Transverse colon (tissue), 4 donors: ENCODE measurements at regions not wholly inside any gene's neighbourhood (a gene's known extent, or its start where the extent isn't known, plus 50 kb on each side); places are given as distances from the start of the nearest gene placed in this dataset.
A peak's percentile ranks its signal among the peaks of the same experiment; 100 is the strongest.

Experiments
- DNase-seq: peaks from one replicate; pipeline ENCODE4 v3.0.0-alpha.2; 2019
- H3K27ac ChIP-seq, 4 donors: fragments of 200-600 bp; sonication (generic); 2 replicates each; pipeline ENCODE4 v1.5.1; 2016 to 2018; ENCODE audit warnings: inconsistent platforms in 4 of 4
- H3K27me3 ChIP-seq: fragments of 200-600 bp; sonication (generic); 2 replicates; pipeline ENCODE4 v1.5.1; 2017; ENCODE audit warnings: inconsistent platforms
- H3K36me3 ChIP-seq, 4 donors: fragments of 200-600 bp; sonication (generic); 2 replicates each; pipeline ENCODE4 v1.5.1; 2017 to 2019; ENCODE audit warnings: inconsistent platforms in 4 of 4
- H3K4me1 ChIP-seq, 4 donors: fragments of 200-600 bp; sonication (generic); 2 replicates each; pipeline ENCODE4 v1.5.1; 2017 to 2020; ENCODE audit warnings: inconsistent platforms in 4 of 4
- H3K4me3 ChIP-seq, 4 donors: fragments of 200-600 bp; sonication (generic); 1 replicate in 1 of 4; 2 replicates in 3 of 4; pipeline versions ENCODE4 v1.5.1 to v1.6.1; 2017 to 2019; ENCODE audit warnings: inconsistent platforms in 4 of 4
- H3K9me3 ChIP-seq, 2 donors: fragments of 200-600 bp; sonication (generic); 2 replicates each; pipeline ENCODE4 v1.5.1; 2017 to 2019; ENCODE audit warnings: inconsistent platforms in 2 of 2
- CTCF ChIP-seq, 5 experiments: fragments of 200-600 bp in 3 of 5; fragments of 450-650 bp in 2 of 5; sonication (generic) in 3 of 5; IDR thresholded peaks; 1 replicate in 2 of 5; 2 replicates in 3 of 5; pipeline ENCODE4 v1.5.1; 2016 to 2017; ENCODE audit warnings: antibody characterized with exemption in 5 of 5, inconsistent platforms in 3 of 5, mild to moderate bottlenecking in 2 of 5, moderate library complexity in 1 of 5
- EP300 ChIP-seq: sonication (generic); formaldehyde crosslinking; IDR thresholded peaks from one replicate; pipeline ENCODE4 v1.6.1; 2017; ENCODE audit warnings: antibody characterized with exemption, low read depth
- POLR2A ChIP-seq: fragments of 450-650 bp; IDR thresholded peaks from one replicate; pipeline ENCODE4 v1.6.1; 2016; ENCODE audit warnings: antibody characterized with exemption, mild to moderate bottlenecking, moderate library complexity
- POLR2AphosphoS5 ChIP-seq, 3 donors: sonication (generic); formaldehyde crosslinking; IDR thresholded peaks; one replicate each; pipeline ENCODE4 v1.6.1; 2016; ENCODE audit warnings: antibody characterized with exemption in 3 of 3
- WGBS, 2 donors: methylation state at CpG; one replicate each; pipeline ENCODE4 v1.1.5; 2018; ENCODE audit warnings: low coverage in 1 of 2; 5-methylcytosine and 5-hydroxymethylcytosine counted together
- in situ Hi-C, 4 donors: fragments of 200-750 bp; cut with MboI; loops; one replicate each; pipeline versions ENCODE4 v1.15.0 to v1.15.1; 2017; ENCODE audit warnings: low sequenced_read_pairs in 3 of 4, low pct_ligation_motif_present in 1 of 4, low pct_unique_long_range_greater_than_20kb in 1 of 4
- intact Hi-C: fragments of 100-400 bp; cut with DNase I; formaldehyde crosslinking; loops from one replicate; pipeline ENCODE4 v1.15.1; 2023; ENCODE audit warnings: low total_unique reads

DNA sequence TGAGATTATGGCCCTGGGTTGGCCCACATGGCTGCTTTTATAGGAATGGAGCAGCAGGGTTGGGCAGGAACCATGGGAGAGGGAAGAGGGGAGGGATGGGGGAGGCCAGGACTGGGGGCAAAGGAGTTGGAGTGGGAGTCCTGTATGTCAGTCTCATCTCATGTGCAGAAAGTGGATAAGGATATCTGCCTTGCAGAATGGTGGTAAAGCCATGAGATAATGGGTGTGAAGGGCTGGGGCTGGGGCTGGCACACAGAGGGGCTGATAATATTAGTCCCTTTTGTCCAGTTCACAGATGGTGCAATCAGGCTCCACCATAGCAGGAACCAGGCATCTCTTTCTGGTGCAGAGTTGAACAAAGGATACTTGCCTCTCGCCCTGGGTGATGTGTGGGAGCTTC, 101.3 kb downstream of the MRM1 start:
- TF ChIP-seq POLR2AphosphoS5 (IDR thresholded peaks at IDR 0.05) (no peak), CTCF (IDR thresholded peaks at IDR 0.05) (no peak), EP300 (no peak), POLR2A (no peak)
- no peaks in the 10 kb centered on the region for H3K9me3 ChIP-seq
- DNase-seq = no peak
- H3K36me3 ChIP-seq = no peaks in the 10 kb centered on the region
- H3K4me3 ChIP-seq = no peak overlapping the region
- peaks cover 0 to 17% (median 8%) of the 10 kb centered on the region in 4 donors for H3K4me1 ChIP-seq
- intact Hi-C loops = no loop called here
- peaks cover 54% of the 10 kb centered on the region for H3K27me3 ChIP-seq
- 64% methylated on average over 1 of the region's 1 CpG; no CpG with 5 or more reads in 1 of the 2 donors for WGBS, 2 donors
- H3K27ac ChIP-seq = no peak overlapping the region
- in situ Hi-C loops = no loop called here

DNA sequence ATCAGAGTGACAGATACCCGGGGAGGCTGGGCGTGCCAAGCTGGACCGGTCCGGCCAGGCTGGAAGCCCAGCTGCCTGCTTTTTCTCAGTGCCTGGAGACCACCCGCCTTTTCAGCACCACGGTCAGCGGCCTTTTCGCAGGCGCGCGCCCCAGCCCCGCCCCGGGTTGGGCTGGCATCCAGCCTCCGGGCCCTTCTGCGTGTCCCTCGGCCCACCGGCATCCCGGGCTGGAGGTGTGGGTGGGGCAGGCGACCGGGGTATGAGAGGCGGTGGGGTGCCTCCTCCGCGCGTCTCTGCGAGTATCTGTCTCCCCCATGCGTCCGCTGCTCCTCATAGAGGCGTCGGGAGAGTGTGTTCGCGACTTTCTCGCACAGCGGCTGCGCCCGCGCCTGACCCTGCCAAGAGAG, 102.5 kb downstream of the MRM1 start:
- H3K4me3 ChIP-seq = peak overlapping the region in 1 of 4 donors; percentile 22
- no peaks in the 10 kb centered on the region for H3K36me3 ChIP-seq
- in situ Hi-C loops = no loop called here
- no peaks in the 10 kb centered on the region for H3K9me3 ChIP-seq
- H3K27ac ChIP-seq = no peak overlapping the region
- peaks cover 0 to 17% (median 8%) of the 10 kb centered on the region in 4 donors for H3K4me1 ChIP-seq
- peaks cover 45% of the 10 kb centered on the region for H3K27me3 ChIP-seq
- WGBS, 2 donors = 6% methylated on average over 30 of the region's 36 CpGs; no CpG with 5 or more reads in 1 of the 2 donors
- DNase-seq = peak; percentile 32
- no peak for TF ChIP-seq POLR2AphosphoS5 (IDR thresholded peaks at IDR 0.05)
- no peak for TF ChIP-seq POLR2A
- no peak for TF ChIP-seq EP300
- TF ChIP-seq CTCF (IDR thresholded peaks at IDR 0.05) = no peak
- intact Hi-C loops = no loop called here

- DNase-seq = no peak
- WGBS, 2 donors = 56 to 59% methylated on average over 7 to 9 of the region's 9 CpGs
- intact Hi-C loops (no loop called here), in situ Hi-C loops (no loop called here)
- H3K27me3 ChIP-seq = peaks cover 42% of the 10 kb centered on the region
- no peaks in the 10 kb centered on the region for H3K36me3 ChIP-seq
- H3K4me1 ChIP-seq = peaks cover 0 to 17% (median 8%) of the 10 kb centered on the region in 4 donors
- no peaks in the 10 kb centered on the region for H3K9me3 ChIP-seq
- no peak overlapping the region for H3K4me3 ChIP-seq
- no peak overlapping the region for H3K27ac ChIP-seq
- TF ChIP-seq POLR2AphosphoS5 (IDR thresholded peaks at IDR 0.05) (no peak), CTCF (IDR thresholded peaks at IDR 0.05) (no peak), POLR2A (no peak)
Observed at GRCh38 chr17:36705283-36705795, 104.0 kb downstream of the MRM1 start.

GRCh38 chr17:36705874-36706731, 104.7 kb downstream of the MRM1 start:
- Histone ChIP-seq H3K27ac (no peak overlapping the region), H3K4me1 (peaks cover 0 to 17% (median 8%) of the 10 kb centered on the region in 4 donors), H3K27me3 (peaks cover 36% of the 10 kb centered on the region), H3K4me3 (no peak overlapping the region), H3K36me3 (no peaks in the 10 kb centered on the region), H3K9me3 (no peaks in the 10 kb centered on the region)
- in situ Hi-C loops (no loop called here), intact Hi-C loops (no loop called here)
- DNase-seq = peak; percentile 55
- peak; percentile 41 to 61 (median 51) for TF ChIP-seq CTCF (IDR thresholded peaks at IDR 0.05)
- TF ChIP-seq POLR2AphosphoS5 (IDR thresholded peaks at IDR 0.05) = no peak
- no peak for TF ChIP-seq EP300
- no peak for TF ChIP-seq POLR2A
- WGBS, 2 donors = 37 to 40% methylated on average over 10 to 15 of the region's 15 CpGs
